ENCODE measurements at regions not wholly inside any gene's neighbourhood (a gene's known extent, or its start where the extent isn't known, plus 50 kb on each side); places are given as distances from the start of the nearest gene placed in this dataset.
"Not testable (repeated sequence)": the region's sequence is repeated elsewhere in the genome, so short reads cannot be mapped to it uniquely, and the experiment has no call there.

DNA sequence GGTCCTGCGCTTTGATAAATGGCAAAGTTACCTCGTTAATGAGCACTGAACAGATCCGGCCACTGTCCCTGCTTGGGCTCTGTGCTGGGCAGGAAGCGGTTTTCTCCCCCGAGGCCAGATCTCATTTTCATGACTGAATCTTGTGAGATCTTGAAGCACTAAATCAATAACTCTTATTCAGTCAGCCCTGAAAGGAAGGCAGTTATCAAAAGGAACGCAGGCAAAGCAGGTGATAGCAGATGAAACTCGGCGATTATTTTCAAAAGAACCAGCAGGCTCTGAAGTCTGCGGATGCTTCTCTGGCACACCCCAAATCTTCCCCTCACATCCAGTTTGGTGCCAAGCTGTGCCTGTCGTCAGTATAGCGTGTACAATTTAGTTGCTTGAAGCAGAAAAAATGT is 228.7 kb downstream of the BAMBI start:
- H3K9me3 ChIP-seq: no peaks in the 10 kb centered on the region
- H3K4me3 ChIP-seq: no peak overlapping the region
- TF ChIP-seq, protein P1, sequence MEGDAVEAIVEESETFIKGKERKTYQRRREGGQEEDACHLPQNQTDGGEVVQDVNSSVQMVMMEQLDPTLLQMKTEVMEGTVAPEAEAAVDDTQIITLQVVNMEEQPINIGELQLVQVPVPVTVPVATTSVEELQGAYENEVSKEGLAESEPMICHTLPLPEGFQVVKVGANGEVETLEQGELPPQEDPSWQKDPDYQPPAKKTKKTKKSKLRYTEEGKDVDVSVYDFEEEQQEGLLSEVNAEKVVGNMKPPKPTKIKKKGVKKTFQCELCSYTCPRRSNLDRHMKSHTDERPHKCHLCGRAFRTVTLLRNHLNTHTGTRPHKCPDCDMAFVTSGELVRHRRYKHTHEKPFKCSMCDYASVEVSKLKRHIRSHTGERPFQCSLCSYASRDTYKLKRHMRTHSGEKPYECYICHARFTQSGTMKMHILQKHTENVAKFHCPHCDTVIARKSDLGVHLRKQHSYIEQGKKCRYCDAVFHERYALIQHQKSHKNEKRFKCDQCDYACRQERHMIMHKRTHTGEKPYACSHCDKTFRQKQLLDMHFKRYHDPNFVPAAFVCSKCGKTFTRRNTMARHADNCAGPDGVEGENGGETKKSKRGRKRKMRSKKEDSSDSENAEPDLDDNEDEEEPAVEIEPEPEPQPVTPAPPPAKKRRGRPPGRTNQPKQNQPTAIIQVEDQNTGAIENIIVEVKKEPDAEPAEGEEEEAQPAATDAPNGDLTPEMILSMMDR (IDR thresholded peaks at IDR 0.05): no peak
- DNase-seq: no peak
- H3K27ac ChIP-seq: no peak overlapping the region
- intact Hi-C loops (cut with DNase I): no loop called here
- no peaks in the 10 kb centered on the region for H3K27me3 ChIP-seq
- no peak for ATAC-seq
- H3K4me1 ChIP-seq: no peaks in the 10 kb centered on the region
- no peaks in the 10 kb centered on the region for H3K36me3 ChIP-seq

DNA sequence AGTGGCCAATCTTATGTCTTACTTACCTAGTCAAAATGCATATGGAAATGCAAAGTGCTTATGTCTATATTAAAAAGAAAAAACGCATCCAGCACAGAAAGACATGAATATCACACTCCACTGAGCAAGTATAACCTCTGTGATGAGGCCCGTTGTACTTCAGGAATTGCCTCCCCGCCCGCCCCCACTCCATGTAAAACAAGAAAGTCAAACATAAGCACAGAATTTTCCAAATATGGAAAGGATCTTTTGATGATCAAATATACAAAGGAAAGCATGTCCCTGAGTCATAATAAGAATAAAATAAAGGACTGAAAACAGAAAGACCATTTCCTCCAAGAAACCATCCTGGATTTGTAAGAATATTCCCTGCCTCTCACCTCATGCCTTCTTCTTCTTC is 229.1 kb downstream of the BAMBI start:
- Histone ChIP-seq H3K27ac (no peak overlapping the region), H3K27me3 (no peaks in the 10 kb centered on the region), H3K4me3 (no peak overlapping the region), H3K9me3 (no peaks in the 10 kb centered on the region), H3K4me1 (no peaks in the 10 kb centered on the region), H3K36me3 (no peaks in the 10 kb centered on the region)
- TF ChIP-seq, protein P1 (IDR thresholded peaks at IDR 0.05): no peak
- intact Hi-C loops (cut with DNase I): no loop called here
- ATAC-seq: no peak
- DNase-seq: no peak

DNA sequence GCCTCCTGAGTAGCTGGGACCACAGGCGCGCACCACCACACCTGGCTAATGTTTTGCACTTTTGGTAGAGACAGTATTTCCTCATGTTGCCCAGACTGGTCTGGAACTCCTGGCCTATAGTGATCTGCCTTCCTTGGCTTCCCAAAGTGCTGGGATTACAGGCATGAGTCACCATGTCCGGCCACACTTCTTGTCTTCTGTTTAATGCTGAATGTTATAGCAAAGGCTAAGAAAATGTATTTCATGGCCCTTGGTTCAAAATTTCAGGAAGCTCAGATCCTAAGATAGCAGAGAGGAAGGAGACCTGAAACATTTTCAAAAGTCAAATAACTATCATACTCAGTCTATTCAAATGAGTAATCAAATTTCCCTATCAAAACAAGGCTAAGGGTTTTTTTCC is 229.6 kb downstream of the BAMBI start:
- TF ChIP-seq, protein P1 (IDR thresholded peaks at IDR 0.05): no peak
- intact Hi-C loops (cut with DNase I): no loop called here

DNA sequence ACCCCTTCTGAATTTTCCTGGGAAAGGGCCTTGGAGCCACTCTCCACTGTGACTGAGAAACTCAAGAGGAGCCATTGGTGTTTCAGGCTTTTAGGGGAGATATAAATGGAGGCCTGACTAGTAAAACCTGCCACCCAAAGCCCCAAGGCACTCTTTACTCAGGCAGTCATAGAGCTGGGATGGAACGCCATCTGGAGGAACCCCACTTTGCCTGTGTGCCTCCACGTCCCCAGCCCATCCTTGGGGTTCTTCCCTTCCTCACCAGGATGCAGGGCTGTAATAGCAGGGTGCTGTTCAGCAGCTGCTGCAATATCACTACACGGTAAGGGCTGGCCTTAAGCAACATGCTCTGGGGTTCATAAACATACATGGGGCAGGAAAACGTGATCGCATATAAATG is 232.6 kb downstream of the BAMBI start:
- no peak for ATAC-seq
- intact Hi-C loops (cut with DNase I): no loop called here
- DNase-seq: no peak
- no peak overlapping the region for H3K27ac ChIP-seq
- no peaks in the 10 kb centered on the region for H3K27me3 ChIP-seq
- TF ChIP-seq, protein P1 (IDR thresholded peaks at IDR 0.05): no peak
- H3K36me3 ChIP-seq: no peaks in the 10 kb centered on the region
- H3K4me3 ChIP-seq: no peak overlapping the region
- H3K4me1 ChIP-seq: no peaks in the 10 kb centered on the region
- no peaks in the 10 kb centered on the region for H3K9me3 ChIP-seq

More for the DNA sequence above, 229.6 kb downstream of the BAMBI start:
- Histone ChIP-seq H3K4me3 (no peak overlapping the region), H3K4me1 (no peaks in the 10 kb centered on the region), H3K9me3 (no peaks in the 10 kb centered on the region), H3K27me3 (no peaks in the 10 kb centered on the region), H3K36me3 (no peaks in the 10 kb centered on the region), H3K27ac (no peak overlapping the region)
- no peak for ATAC-seq
- no peak for DNase-seq

DNA sequence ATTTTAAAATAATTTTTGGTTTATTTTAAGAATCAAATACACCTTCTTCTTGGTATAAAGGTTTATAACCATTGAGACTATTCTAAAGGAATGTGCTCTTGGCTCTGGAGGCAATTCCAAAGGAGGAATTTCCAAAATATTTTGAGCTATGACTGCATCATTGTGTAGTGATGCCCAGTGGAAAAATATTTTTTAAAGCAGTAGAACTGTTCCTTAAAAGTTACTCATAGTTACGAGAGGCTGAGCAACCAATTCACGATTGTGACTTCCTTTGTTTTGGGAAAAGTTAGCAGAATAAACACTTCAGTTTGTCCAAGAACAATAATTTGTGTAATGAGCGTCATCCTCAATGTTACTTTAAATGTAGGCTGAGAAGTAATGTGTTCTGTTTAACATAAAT is 233.6 kb downstream of the BAMBI start:
- intact Hi-C loops (cut with DNase I): no loop called here
- TF ChIP-seq, protein P1 (IDR thresholded peaks at IDR 0.05): no peak
- no peaks in the 10 kb centered on the region for H3K9me3 ChIP-seq
- no peak overlapping the region for H3K27ac ChIP-seq
- no peak overlapping the region for H3K4me3 ChIP-seq
- H3K36me3 ChIP-seq: no peaks in the 10 kb centered on the region
- ATAC-seq: no peak
- no peaks in the 10 kb centered on the region for H3K27me3 ChIP-seq
- H3K4me1 ChIP-seq: no peaks in the 10 kb centered on the region
- no peak for DNase-seq

DNA sequence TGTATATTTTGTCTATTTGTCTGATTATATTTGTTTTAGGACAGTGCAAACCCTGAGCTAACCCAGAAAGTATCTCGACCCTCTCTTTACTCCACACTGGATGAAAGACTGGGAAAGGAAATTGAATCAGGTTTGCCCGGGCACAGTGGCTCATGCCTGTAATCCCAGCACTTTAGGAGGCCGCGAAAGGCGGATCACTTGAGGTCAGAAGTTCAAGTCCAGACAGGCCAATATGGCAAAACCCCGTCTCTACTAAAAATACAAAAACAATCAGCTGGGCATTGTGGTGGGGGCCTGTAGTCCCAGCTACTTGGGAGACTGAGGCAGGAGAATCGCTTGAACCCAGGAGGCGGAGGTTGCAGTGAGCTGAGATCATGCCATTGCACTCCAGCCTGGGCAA is 234.2 kb downstream of the BAMBI start:
- DNase-seq; H3K27me3 ChIP-seq; H3K36me3 ChIP-seq; H3K9me3 ChIP-seq; H3K27ac ChIP-seq; ATAC-seq; H3K4me3 ChIP-seq; intact Hi-C loops (cut with DNase I); H3K4me1 ChIP-seq: not testable (repeated sequence)

Measured in upper lobe of right lung (tissue), 1 donor.